Adrenal gland (tissue), 5 donors: ENCODE measurements at regions not wholly inside any gene's neighbourhood (a gene's known extent, or its start where the extent isn't known, plus 50 kb on each side); places are given as distances from the start of the nearest gene placed in this dataset.

ENCODE experiments used
- CTCF ChIP-seq, 6 experiments: fragments of 450-650 bp in 4 of 6; fragments of 200-600 bp in 2 of 6; sonication (generic) in 1 of 6; IDR thresholded peaks; 1 replicate in 5 of 6; 2 replicates in 1 of 6; pipeline versions ENCODE4 v1.5.1 to v1.8.0; 2016 to 2021; ENCODE audit warnings: antibody characterized with exemption in 6 of 6, mild to moderate bottlenecking in 2 of 6, moderate library complexity in 1 of 6
- POLR2A ChIP-seq, 2 donors: fragments of 450-650 bp; IDR thresholded peaks; one replicate each; pipeline ENCODE4 v1.6.1; 2017; ENCODE audit warnings: antibody characterized with exemption in 2 of 2, mild to moderate bottlenecking in 2 of 2, moderate library complexity in 1 of 2
- donor health status: DM: no; HTN: no; CAD: no.

GRCh38 chr5:3218916-3219650 lies 376.5 kb upstream of the IRX1 start:
- TF ChIP-seq CTCF (IDR thresholded peaks at IDR 0.05) = no peak
- TF ChIP-seq POLR2A (IDR thresholded peaks at IDR 0.05) = no peak
